IMR-90 (cell line): ENCODE measurements at regions not wholly inside any gene's neighbourhood (a gene's known extent, or its start where the extent isn't known, plus 50 kb on each side); places are given as distances from the start of the nearest gene placed in this dataset.

ENCODE experiments used
- ATAC-seq: fragments of 200-7000 bp; cut with Tn5 transposase; 2 replicates; pipeline ENCODE4 v1.9.1; 2020; ENCODE audit warnings: low read depth, mild to moderate bottlenecking, moderate library complexity
- BruUV-seq: library from RNA; stranded (reverse); fragments of 400-500 nt; replicated peaks from 2 replicates; lab custom pipeline; 2021; lab: Mats Ljungman, UMichigan
- CTCF ChIA-PET: fragments of 300-600 bp; formaldehyde crosslinking; extraction: SDS; loops from one replicate; lab custom pipeline; 2021; ENCODE audit warnings: antibody characterized with exemption; lab: Yijun Ruan, JAX
- POLR2A ChIA-PET: fragments of 300-600 bp; sonication (Branson Sonifier 250); formaldehyde crosslinking; loops from one replicate; lab custom pipeline; 2022; ENCODE audit warnings: antibody characterized with exemption; ENCODE audit not compliant: unreplicated experiment; lab: Charles Lee
- DNase-seq: peaks from one replicate; pipeline ENCODE4 v3.0.0; 2013
- H2AFZ ChIP-seq: replicated peaks from 2 replicates; pipeline ENCODE3; 2013; ENCODE audit warnings: low read length, mild to moderate bottlenecking; ENCODE audit not compliant: poor library complexity
- H2AK5ac ChIP-seq: 2 replicates; pipeline ENCODE4 v1.6.1; 2013; ENCODE audit warnings: low read depth, low read length, inconsistent platforms
- H2AK9ac ChIP-seq: replicated peaks from 2 replicates; pipeline ENCODE3; 2013; ENCODE audit warnings: mild to moderate bottlenecking, low read depth, low read length, moderate library complexity; ENCODE audit not compliant: poor library complexity
- H2BK120ac ChIP-seq: 2 replicates; pipeline ENCODE4 v1.6.1; 2013; ENCODE audit warnings: low read depth, low read length, inconsistent platforms
- H2BK15ac ChIP-seq: 3 replicates; pipeline ENCODE4 v1.6.1; 2013; ENCODE audit warnings: low read depth, low read length, inconsistent platforms
- H2BK20ac ChIP-seq: 2 replicates; pipeline ENCODE4 v1.6.1; 2013; ENCODE audit warnings: low read depth, mild to moderate bottlenecking, inconsistent platforms, low read length, moderate library complexity
- H2BK5ac ChIP-seq: 2 replicates; pipeline ENCODE4 v1.6.1; 2013; ENCODE audit warnings: mild to moderate bottlenecking, low read depth, low read length, inconsistent platforms; ENCODE audit not compliant: poor library complexity, severe bottlenecking
- H3K14ac ChIP-seq: replicated peaks from 2 replicates; pipeline ENCODE4 v1.6.1; 2013; ENCODE audit warnings: low read depth, low read length, inconsistent platforms
- H3K18ac ChIP-seq: 2 replicates; pipeline ENCODE4 v1.6.1; 2013; ENCODE audit warnings: low read depth, low read length, control low read depth
- H3K23ac ChIP-seq: 2 replicates; pipeline ENCODE4 v1.6.1; 2013; ENCODE audit warnings: low read depth, low read length, inconsistent platforms
- H3K27ac ChIP-seq: 2 replicates; pipeline ENCODE4 v1.5.1; 2013; ENCODE audit warnings: mild to moderate bottlenecking, control low read depth, low read length; ENCODE audit not compliant: insufficient read depth
- H3K27me3 ChIP-seq: 2 replicates; pipeline ENCODE4 v1.6.1; 2013; ENCODE audit warnings: low read length; ENCODE audit not compliant: control insufficient read depth, insufficient read depth
- H3K36me3 ChIP-seq: 2 replicates; pipeline ENCODE4 v1.6.1; 2013; ENCODE audit warnings: low read length, mixed read lengths; ENCODE audit not compliant: control insufficient read depth, insufficient read depth
- H3K4ac ChIP-seq: 2 replicates; pipeline ENCODE4 v1.6.1; 2013; ENCODE audit warnings: low read depth, low read length, inconsistent platforms
- H3K4me1 ChIP-seq: 2 replicates; pipeline ENCODE4 v1.6.1; 2013; ENCODE audit warnings: low read length, mixed read lengths; ENCODE audit not compliant: control insufficient read depth, insufficient read depth
- H3K4me2 ChIP-seq: 2 replicates; pipeline ENCODE4 v1.6.1; 2013; ENCODE audit warnings: low read depth, mild to moderate bottlenecking, control low read depth, low read length, moderate library complexity
- H3K4me3 ChIP-seq: 2 replicates; pipeline ENCODE4 v1.5.1; 2013; ENCODE audit warnings: low read depth, mild to moderate bottlenecking, control low read depth, low read length, moderate library complexity; ENCODE audit not compliant: insufficient read depth
- H3K56ac ChIP-seq: 2 replicates; pipeline ENCODE4 v1.6.1; 2013; ENCODE audit warnings: low read length, inconsistent platforms; ENCODE audit not compliant: insufficient read depth; ENCODE audit errors: extremely low read depth
- H3K79me1 ChIP-seq, 2 experiments: 2 replicates each; pipeline ENCODE4 v1.6.1; 2013; ENCODE audit warnings: low read length in 2 of 2, inconsistent platforms in 1 of 2, low read depth in 1 of 2
- H3K9ac ChIP-seq: 2 replicates; pipeline ENCODE4 v1.6.1; 2013; ENCODE audit warnings: low read depth, low read length, control low read depth
- H3K9me1 ChIP-seq: 2 replicates; pipeline ENCODE4 v1.6.1; 2013; ENCODE audit warnings: low read length, inconsistent platforms; ENCODE audit not compliant: insufficient read depth
- H3K9me3 ChIP-seq: 2 replicates; pipeline ENCODE4 v1.6.1; 2013; ENCODE audit warnings: low read length; ENCODE audit not compliant: control insufficient read depth, insufficient read depth
- H4K20me1 ChIP-seq: 2 replicates; pipeline ENCODE4 v1.6.1; 2013; ENCODE audit warnings: low read length, inconsistent platforms; ENCODE audit not compliant: insufficient read depth
- H4K5ac ChIP-seq: 2 replicates; pipeline ENCODE4 v1.6.1; 2013; ENCODE audit warnings: mild to moderate bottlenecking, low read depth, low read length, control low read depth
- H4K8ac ChIP-seq, 2 experiments: 2 replicates each; pipeline ENCODE4 v1.6.1; 2013; ENCODE audit warnings: low read depth in 2 of 2, low read length in 2 of 2, control low read depth in 1 of 2, inconsistent platforms in 1 of 2
- H4K91ac ChIP-seq: 2 replicates; pipeline ENCODE4 v1.6.1; 2013; ENCODE audit warnings: low read depth, low read length, inconsistent platforms; ENCODE audit not compliant: insufficient read depth
- BHLHE40 ChIP-seq: fragments of 150-350 bp; IDR thresholded peaks from 2 replicates; pipeline ENCODE4 v1.6.1; 2016; ENCODE audit warnings: mild to moderate bottlenecking, low read depth, low read length
- CEBPB ChIP-seq: IDR thresholded peaks from 2 replicates; pipeline ENCODE4 v1.6.1; 2012; ENCODE audit warnings: low read depth, low read length, improper control_type of control experiment
- CHD1 ChIP-seq: IDR thresholded peaks from 2 replicates; pipeline ENCODE4 v1.6.1; 2012; ENCODE audit warnings: low read depth, low read length, improper control_type of control experiment
- CTCF ChIP-seq: conservative IDR thresholded peaks from 2 replicates; pipeline ENCODE4 v1.5.1; 2012; ENCODE audit warnings: mild to moderate bottlenecking, low read depth, low read length, improper control_type of control experiment
- ELK1 ChIP-seq: fragments of 150-350 bp; IDR thresholded peaks from 2 replicates; pipeline ENCODE4 v1.6.1; 2016; ENCODE audit warnings: low read depth, mild to moderate bottlenecking, low read length, moderate library complexity, borderline replicate concordance
- FOS ChIP-seq: fragments of 150-350 bp; IDR thresholded peaks from 2 replicates; pipeline ENCODE4 v1.6.1; 2016; ENCODE audit warnings: low read depth, low read length
- MAFK ChIP-seq: IDR thresholded peaks from 2 replicates; pipeline ENCODE4 v1.6.1; 2012; ENCODE audit warnings: low read depth, low read length, improper control_type of control experiment
- MAZ ChIP-seq: IDR thresholded peaks from 2 replicates; pipeline ENCODE4 v1.6.1; 2012; ENCODE audit warnings: low read depth, mild to moderate bottlenecking, low read length, improper control_type of control experiment, moderate library complexity, borderline replicate concordance
- MXI1 ChIP-seq: IDR thresholded peaks from 2 replicates; pipeline ENCODE4 v1.6.1; 2012; ENCODE audit warnings: low read depth, mild to moderate bottlenecking, low read length, moderate library complexity, borderline replicate concordance
- NFE2L2 ChIP-seq: fragments of 150-350 bp; IDR thresholded peaks from 2 replicates; pipeline ENCODE4 v1.6.1; 2016; ENCODE audit warnings: low read depth, mild to moderate bottlenecking, low read length
- POLR2A ChIP-seq: IDR thresholded peaks from 2 replicates; pipeline ENCODE4 v1.6.1; 2012; ENCODE audit warnings: mild to moderate bottlenecking, low read depth, low read length
- RAD21 ChIP-seq: IDR thresholded peaks from 2 replicates; pipeline ENCODE4 v1.6.1; 2012; ENCODE audit warnings: low read length, improper control_type of control experiment
- RCOR1 ChIP-seq: IDR thresholded peaks from 2 replicates; pipeline ENCODE4 v1.6.1; 2012; ENCODE audit warnings: mild to moderate bottlenecking, low read length, improper control_type of control experiment; ENCODE audit not compliant: insufficient replicate concordance
- RFX5 ChIP-seq: IDR thresholded peaks from 2 replicates; pipeline ENCODE4 v1.8.0; 2012; ENCODE audit warnings: low read depth, mild to moderate bottlenecking, low read length, moderate library complexity
- SMC3 ChIP-seq: fragments of 150-350 bp; IDR thresholded peaks from 2 replicates; pipeline ENCODE4 v1.6.1; 2016; ENCODE audit warnings: low read depth, mild to moderate bottlenecking, antibody characterized with exemption, low read length, moderate library complexity
- WGBS, 2 experiments: methylation state at CpG; one replicate each; pipeline versions ENCODE4 v1.1.5 to v1.1.7; 2013; ENCODE audit warnings: missing lambda C conversion rate in 2 of 2; ENCODE audit not compliant: insufficient read length in 1 of 2; ENCODE audit errors: extremely low coverage in 2 of 2; 5-methylcytosine and 5-hydroxymethylcytosine counted together
- dilution Hi-C: fragments of 300-500 bp; cut with HindIII; formaldehyde crosslinking; loops from one replicate; pipeline ENCODE4 v1.14.3; 2018; ENCODE audit warnings: low sequenced_read_pairs; ENCODE audit not compliant: unreplicated experiment
- in situ Hi-C: fragments of 300-500 bp; cut with MboI; formaldehyde crosslinking; loops from 3 replicates; pipeline ENCODE4 v1.14.3; 2019; ENCODE audit warnings: low sequenced_read_pairs, inconsistent platforms, mixed read lengths
- intact Hi-C: fragments of 100-400 bp; cut with micrococcal nuclease; formaldehyde crosslinking; loops from 2 replicates; pipeline ENCODE4 v1.10.0; 2022
- TF ChIP-seq, protein P1 (sequence below): fragments of 150-350 bp; IDR thresholded peaks from 2 replicates; pipeline ENCODE4 v1.6.1; 2017; ENCODE audit warnings: mild to moderate bottlenecking, antibody characterized with exemption, low read length, low read depth

DNA sequence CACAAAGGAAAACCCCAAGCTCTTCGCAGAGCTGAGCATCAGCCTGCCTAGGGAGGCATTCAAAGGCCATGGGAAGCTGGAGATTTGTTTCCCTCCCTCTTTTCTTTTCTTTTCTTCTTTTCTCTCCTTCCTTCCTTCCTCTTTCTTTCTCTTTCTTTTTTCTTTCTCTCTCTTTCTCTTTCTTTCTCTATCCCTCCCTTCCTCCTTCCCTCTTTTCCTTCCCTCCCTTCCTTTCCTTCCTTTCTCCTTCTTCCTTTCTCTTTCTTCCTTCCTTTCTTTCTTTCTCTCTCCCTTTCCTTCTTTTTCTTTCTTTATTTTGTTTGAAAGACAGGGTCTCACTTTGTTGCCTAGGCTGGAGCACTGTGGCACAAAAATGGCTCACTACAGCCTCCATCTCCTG, 168.4 kb upstream of the ARL4C start:
- in situ Hi-C loops (no loop called here), dilution Hi-C loops (no loop called here), intact Hi-C loops (no loop called here)
- H3K18ac ChIP-seq, result no peak overlapping the region
- H3K4me3 ChIP-seq, result no peak overlapping the region
- BruUV-seq, result no TSS peak
- H3K27me3 ChIP-seq, result no peaks in the 10 kb centered on the region
- H3K23ac ChIP-seq, result no peak overlapping the region
- no peak overlapping the region for H4K8ac ChIP-seq
- ChIA-PET CTCF (interaction anchor here (0.7 kb wide), 1 partner anchor 21 kb away, joined by 3 read pairs; no protein-coding TSS in a partner anchor), POLR2A (no interaction called here)
- no peak overlapping the region for H3K4ac ChIP-seq
- H3K9me1 ChIP-seq, result peaks cover 2% of the 10 kb centered on the region; the same call in 1 of the 2 replicates
- H2AK9ac ChIP-seq, result no peak overlapping the region
- no peaks in the 10 kb centered on the region for H3K36me3 ChIP-seq
- H2BK120ac ChIP-seq, result no peak overlapping the region
- H3K9me3 ChIP-seq, result peaks cover 12% of the 10 kb centered on the region
- no peak overlapping the region for H2AFZ ChIP-seq
- H2BK20ac ChIP-seq, result no peak overlapping the region
- no peaks in the 10 kb centered on the region for H3K79me1 ChIP-seq
- no CpG with 5 or more reads among the region's 1 CpG for whole genome bisulfite sequencing, 2 experiments
- H3K56ac ChIP-seq, result no peak overlapping the region
- no peak overlapping the region for H3K9ac ChIP-seq
- no peaks in the 10 kb centered on the region for H4K20me1 ChIP-seq
- H2BK15ac ChIP-seq, result no peak overlapping the region
- DNase-seq, result no peak
- no peak for TF ChIP-seq RAD21
- TF ChIP-seq ELK1, result no peak
- no peak for TF ChIP-seq CHD1
- no peak for TF ChIP-seq BHLHE40
- TF ChIP-seq SMC3, result no peak
- TF ChIP-seq, protein P1, sequence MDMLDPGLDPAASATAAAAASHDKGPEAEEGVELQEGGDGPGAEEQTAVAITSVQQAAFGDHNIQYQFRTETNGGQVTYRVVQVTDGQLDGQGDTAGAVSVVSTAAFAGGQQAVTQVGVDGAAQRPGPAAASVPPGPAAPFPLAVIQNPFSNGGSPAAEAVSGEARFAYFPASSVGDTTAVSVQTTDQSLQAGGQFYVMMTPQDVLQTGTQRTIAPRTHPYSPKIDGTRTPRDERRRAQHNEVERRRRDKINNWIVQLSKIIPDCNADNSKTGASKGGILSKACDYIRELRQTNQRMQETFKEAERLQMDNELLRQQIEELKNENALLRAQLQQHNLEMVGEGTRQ, result no peak
- TF ChIP-seq NFE2L2, result no peak
- no peak for TF ChIP-seq MAZ
- no peak for TF ChIP-seq RCOR1
- no peak for TF ChIP-seq CTCF
- TF ChIP-seq FOS, result no peak
- no peak for TF ChIP-seq MAFK
- TF ChIP-seq RFX5, result no peak
- no peak for TF ChIP-seq MXI1
- no peak for TF ChIP-seq CEBPB
- no peak for TF ChIP-seq POLR2A
- ATAC-seq, result no peak
- no peak overlapping the region for H2AK5ac ChIP-seq
- no peak overlapping the region for H3K4me2 ChIP-seq
- peaks cover 8% of the 10 kb centered on the region for H3K4me1 ChIP-seq
- H2BK5ac ChIP-seq, result no peak overlapping the region
- no peak overlapping the region for H3K27ac ChIP-seq
- no peak overlapping the region for H3K14ac ChIP-seq
- H4K5ac ChIP-seq, result no peak overlapping the region
- no peak overlapping the region for H4K91ac ChIP-seq
